IMR-90 (cell line): ENCODE measurements at regions not wholly inside any gene's neighbourhood (a gene's known extent, or its start where the extent isn't known, plus 50 kb on each side); places are given as distances from the start of the nearest gene placed in this dataset.

ENCODE experiments used
- ATAC-seq: fragments of 200-7000 bp; cut with Tn5 transposase; 2 replicates; pipeline ENCODE4 v1.9.1; 2020; ENCODE audit warnings: low read depth, mild to moderate bottlenecking, moderate library complexity
- BruUV-seq: library from RNA; stranded (reverse); fragments of 400-500 nt; replicated peaks from 2 replicates; lab custom pipeline; 2021; lab: Mats Ljungman, UMichigan
- CTCF ChIA-PET: fragments of 300-600 bp; formaldehyde crosslinking; extraction: SDS; loops from one replicate; lab custom pipeline; 2021; ENCODE audit warnings: antibody characterized with exemption; lab: Yijun Ruan, JAX
- POLR2A ChIA-PET: fragments of 300-600 bp; sonication (Branson Sonifier 250); formaldehyde crosslinking; loops from one replicate; lab custom pipeline; 2022; ENCODE audit warnings: antibody characterized with exemption; ENCODE audit not compliant: unreplicated experiment; lab: Charles Lee
- DNase-seq: peaks from one replicate; pipeline ENCODE4 v3.0.0; 2013
- H2AFZ ChIP-seq: replicated peaks from 2 replicates; pipeline ENCODE3; 2013; ENCODE audit warnings: low read length, mild to moderate bottlenecking; ENCODE audit not compliant: poor library complexity
- H2AK5ac ChIP-seq: 2 replicates; pipeline ENCODE4 v1.6.1; 2013; ENCODE audit warnings: low read depth, low read length, inconsistent platforms
- H2AK9ac ChIP-seq: replicated peaks from 2 replicates; pipeline ENCODE3; 2013; ENCODE audit warnings: mild to moderate bottlenecking, low read depth, low read length, moderate library complexity; ENCODE audit not compliant: poor library complexity
- H2BK120ac ChIP-seq: 2 replicates; pipeline ENCODE4 v1.6.1; 2013; ENCODE audit warnings: low read depth, low read length, inconsistent platforms
- H2BK15ac ChIP-seq: 3 replicates; pipeline ENCODE4 v1.6.1; 2013; ENCODE audit warnings: low read depth, low read length, inconsistent platforms
- H2BK20ac ChIP-seq: 2 replicates; pipeline ENCODE4 v1.6.1; 2013; ENCODE audit warnings: low read depth, mild to moderate bottlenecking, inconsistent platforms, low read length, moderate library complexity
- H2BK5ac ChIP-seq: 2 replicates; pipeline ENCODE4 v1.6.1; 2013; ENCODE audit warnings: mild to moderate bottlenecking, low read depth, low read length, inconsistent platforms; ENCODE audit not compliant: poor library complexity, severe bottlenecking
- H3K14ac ChIP-seq: replicated peaks from 2 replicates; pipeline ENCODE4 v1.6.1; 2013; ENCODE audit warnings: low read depth, low read length, inconsistent platforms
- H3K18ac ChIP-seq: 2 replicates; pipeline ENCODE4 v1.6.1; 2013; ENCODE audit warnings: low read depth, low read length, control low read depth
- H3K23ac ChIP-seq: 2 replicates; pipeline ENCODE4 v1.6.1; 2013; ENCODE audit warnings: low read depth, low read length, inconsistent platforms
- H3K27ac ChIP-seq: 2 replicates; pipeline ENCODE4 v1.5.1; 2013; ENCODE audit warnings: mild to moderate bottlenecking, control low read depth, low read length; ENCODE audit not compliant: insufficient read depth
- H3K27me3 ChIP-seq: 2 replicates; pipeline ENCODE4 v1.6.1; 2013; ENCODE audit warnings: low read length; ENCODE audit not compliant: control insufficient read depth, insufficient read depth
- H3K36me3 ChIP-seq: 2 replicates; pipeline ENCODE4 v1.6.1; 2013; ENCODE audit warnings: low read length, mixed read lengths; ENCODE audit not compliant: control insufficient read depth, insufficient read depth
- H3K4ac ChIP-seq: 2 replicates; pipeline ENCODE4 v1.6.1; 2013; ENCODE audit warnings: low read depth, low read length, inconsistent platforms
- H3K4me1 ChIP-seq: 2 replicates; pipeline ENCODE4 v1.6.1; 2013; ENCODE audit warnings: low read length, mixed read lengths; ENCODE audit not compliant: control insufficient read depth, insufficient read depth
- H3K4me2 ChIP-seq: 2 replicates; pipeline ENCODE4 v1.6.1; 2013; ENCODE audit warnings: low read depth, mild to moderate bottlenecking, control low read depth, low read length, moderate library complexity
- H3K4me3 ChIP-seq: 2 replicates; pipeline ENCODE4 v1.5.1; 2013; ENCODE audit warnings: low read depth, mild to moderate bottlenecking, control low read depth, low read length, moderate library complexity; ENCODE audit not compliant: insufficient read depth
- H3K56ac ChIP-seq: 2 replicates; pipeline ENCODE4 v1.6.1; 2013; ENCODE audit warnings: low read length, inconsistent platforms; ENCODE audit not compliant: insufficient read depth; ENCODE audit errors: extremely low read depth
- H3K79me1 ChIP-seq, 2 experiments: 2 replicates each; pipeline ENCODE4 v1.6.1; 2013; ENCODE audit warnings: low read length in 2 of 2, inconsistent platforms in 1 of 2, low read depth in 1 of 2
- H3K9ac ChIP-seq: 2 replicates; pipeline ENCODE4 v1.6.1; 2013; ENCODE audit warnings: low read depth, low read length, control low read depth
- H3K9me1 ChIP-seq: 2 replicates; pipeline ENCODE4 v1.6.1; 2013; ENCODE audit warnings: low read length, inconsistent platforms; ENCODE audit not compliant: insufficient read depth
- H3K9me3 ChIP-seq: 2 replicates; pipeline ENCODE4 v1.6.1; 2013; ENCODE audit warnings: low read length; ENCODE audit not compliant: control insufficient read depth, insufficient read depth
- H4K20me1 ChIP-seq: 2 replicates; pipeline ENCODE4 v1.6.1; 2013; ENCODE audit warnings: low read length, inconsistent platforms; ENCODE audit not compliant: insufficient read depth
- H4K5ac ChIP-seq: 2 replicates; pipeline ENCODE4 v1.6.1; 2013; ENCODE audit warnings: mild to moderate bottlenecking, low read depth, low read length, control low read depth
- H4K8ac ChIP-seq, 2 experiments: 2 replicates each; pipeline ENCODE4 v1.6.1; 2013; ENCODE audit warnings: low read depth in 2 of 2, low read length in 2 of 2, control low read depth in 1 of 2, inconsistent platforms in 1 of 2
- H4K91ac ChIP-seq: 2 replicates; pipeline ENCODE4 v1.6.1; 2013; ENCODE audit warnings: low read depth, low read length, inconsistent platforms; ENCODE audit not compliant: insufficient read depth
- BHLHE40 ChIP-seq: fragments of 150-350 bp; IDR thresholded peaks from 2 replicates; pipeline ENCODE4 v1.6.1; 2016; ENCODE audit warnings: mild to moderate bottlenecking, low read depth, low read length
- RFX5 ChIP-seq: IDR thresholded peaks from 2 replicates; pipeline ENCODE4 v1.8.0; 2012; ENCODE audit warnings: low read depth, mild to moderate bottlenecking, low read length, moderate library complexity
- WGBS, 2 experiments: methylation state at CpG; one replicate each; pipeline versions ENCODE4 v1.1.5 to v1.1.7; 2013; ENCODE audit warnings: missing lambda C conversion rate in 2 of 2; ENCODE audit not compliant: insufficient read length in 1 of 2; ENCODE audit errors: extremely low coverage in 2 of 2; 5-methylcytosine and 5-hydroxymethylcytosine counted together
- dilution Hi-C: fragments of 300-500 bp; cut with HindIII; formaldehyde crosslinking; loops from one replicate; pipeline ENCODE4 v1.14.3; 2018; ENCODE audit warnings: low sequenced_read_pairs; ENCODE audit not compliant: unreplicated experiment
- in situ Hi-C: fragments of 300-500 bp; cut with MboI; formaldehyde crosslinking; loops from 3 replicates; pipeline ENCODE4 v1.14.3; 2019; ENCODE audit warnings: low sequenced_read_pairs, inconsistent platforms, mixed read lengths
- intact Hi-C: fragments of 100-400 bp; cut with micrococcal nuclease; formaldehyde crosslinking; loops from 2 replicates; pipeline ENCODE4 v1.10.0; 2022

DNA sequence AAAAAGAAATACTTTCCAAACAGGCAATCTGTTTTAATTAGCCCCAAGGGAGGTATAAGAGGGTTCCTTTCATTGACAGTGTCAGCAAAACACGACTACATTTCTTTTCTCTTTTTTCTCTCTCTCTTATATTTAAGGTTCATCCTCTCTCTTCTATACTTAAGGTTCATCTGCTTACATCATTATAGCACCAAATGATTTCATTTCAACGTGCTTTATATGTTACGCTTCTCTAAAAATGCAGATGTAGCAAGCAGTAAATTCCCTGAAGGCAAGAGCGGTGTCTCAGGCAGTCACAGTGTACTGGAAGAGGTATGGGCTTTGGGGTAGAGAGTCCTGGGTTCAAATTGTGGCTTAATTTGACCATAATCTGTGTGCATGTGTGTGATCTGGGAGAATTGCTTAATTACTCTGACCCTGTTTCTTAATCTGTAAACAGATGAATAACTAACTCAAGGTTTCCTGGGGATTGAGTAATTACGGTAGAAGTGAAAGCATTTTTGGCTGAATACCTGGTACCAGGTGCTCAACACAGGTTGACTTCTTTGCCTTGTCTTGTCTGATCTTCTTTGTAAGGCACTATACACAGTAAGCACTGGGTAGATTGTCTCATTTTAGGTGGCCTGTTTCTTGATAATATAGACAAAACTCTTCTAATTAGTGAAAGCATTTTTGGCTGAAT lies 180.8 kb downstream of the SPRY1 start:
- Histone ChIP-seq H3K27me3 (no peaks in the 10 kb centered on the region; the same call in 1 of the 2 replicates), H3K18ac (no peak overlapping the region), H2BK5ac (no peak overlapping the region), H3K4me1 (no peaks in the 10 kb centered on the region), H2AK5ac (no peak overlapping the region), H3K56ac (no peak overlapping the region), H3K4me2 (no peak overlapping the region), H3K4ac (no peak overlapping the region), H3K14ac (no peak overlapping the region), H3K9me1 (no peaks in the 10 kb centered on the region), H2AFZ (no peak overlapping the region), H4K5ac (no peak overlapping the region), H4K8ac (no peak overlapping the region), H4K91ac (no peak overlapping the region), H3K36me3 (0 out of 2 replicates have a peak, but pooled peaks cover 3% of the 10 kb centered on the region), H2BK20ac (no peak overlapping the region), H3K27ac (no peak overlapping the region), H2BK15ac (no peak overlapping the region), H3K23ac (no peak overlapping the region), H3K79me1 (no peaks in the 10 kb centered on the region), H2BK120ac (no peak overlapping the region), H4K20me1 (no peaks in the 10 kb centered on the region), H2AK9ac (no peak overlapping the region), H3K9ac (no peak overlapping the region), H3K4me3 (no peak overlapping the region), H3K9me3 (peaks cover 10% of the 10 kb centered on the region)
- no CpG with 5 or more reads among the region's 5 CpGs for WGBS, 2 experiments
- intact Hi-C loops (no loop called here), dilution Hi-C loops (no loop called here), in situ Hi-C loops (no loop called here)
- no TSS peak for BruUV-seq
- TF ChIP-seq BHLHE40 (no peak), RFX5 (no peak)
- ATAC-seq, result no peak
- CTCF ChIA-PET, result no interaction called here
- DNase-seq, result no peak
- POLR2A ChIA-PET, result no interaction called here
